ENCODE measurements at regions not wholly inside any gene's neighbourhood (a gene's known extent, or its start where the extent isn't known, plus 50 kb on each side); places are given as distances from the start of the nearest gene placed in this dataset.
A peak's percentile ranks its signal among the peaks of the same experiment; 100 is the strongest.

DNA sequence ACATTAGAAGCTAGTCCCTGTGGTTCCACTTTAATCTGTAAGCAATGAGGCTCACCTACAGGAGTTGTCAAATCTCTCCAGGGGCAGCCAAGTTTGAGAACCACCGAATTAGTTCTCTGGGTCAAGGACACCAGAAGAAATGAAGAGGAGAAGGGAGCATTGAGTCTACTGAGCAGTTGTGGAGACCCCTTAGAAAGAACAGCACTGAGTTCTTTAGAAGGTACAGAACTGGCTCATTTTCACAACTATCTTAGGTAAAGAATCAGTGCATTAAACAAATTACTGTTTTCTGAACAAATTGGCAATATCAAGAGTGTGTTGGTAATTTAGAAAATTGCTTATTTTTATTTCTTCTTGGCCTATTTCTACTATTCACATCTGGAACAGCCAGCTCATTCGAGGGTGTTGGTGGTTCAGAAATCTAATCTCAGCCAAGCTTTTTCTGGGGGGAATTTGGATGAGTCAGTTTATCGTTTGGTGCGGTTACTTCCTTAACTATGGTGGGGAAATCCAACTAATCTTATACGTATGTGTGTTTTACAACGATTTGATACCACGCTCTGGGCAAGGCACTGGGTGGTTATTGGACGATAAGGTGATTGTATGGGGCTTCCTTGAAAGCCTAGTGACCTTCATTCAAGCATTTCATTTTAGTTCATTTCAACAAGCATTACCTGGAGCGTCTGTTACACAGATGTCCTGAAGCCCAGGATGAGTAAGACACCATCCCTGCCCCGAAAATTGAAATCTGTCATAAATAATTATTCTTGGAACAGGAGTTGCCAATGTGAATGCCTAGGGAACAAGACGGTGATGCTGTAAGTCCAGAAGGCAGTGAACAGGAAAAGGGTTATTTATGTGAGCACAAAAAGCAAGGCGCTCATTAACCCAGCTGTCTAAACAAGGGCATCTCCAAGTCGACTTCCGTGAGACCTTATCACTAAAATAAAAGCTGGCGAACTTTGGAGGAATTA, 52.0 kb upstream of the TMPRSS2 start:
- peak overlapping the region; percentile 94 for H3K27ac ChIP-seq
- TF ChIP-seq CTCF (conservative IDR thresholded peaks at IDR 0.05): no peak

DNA sequence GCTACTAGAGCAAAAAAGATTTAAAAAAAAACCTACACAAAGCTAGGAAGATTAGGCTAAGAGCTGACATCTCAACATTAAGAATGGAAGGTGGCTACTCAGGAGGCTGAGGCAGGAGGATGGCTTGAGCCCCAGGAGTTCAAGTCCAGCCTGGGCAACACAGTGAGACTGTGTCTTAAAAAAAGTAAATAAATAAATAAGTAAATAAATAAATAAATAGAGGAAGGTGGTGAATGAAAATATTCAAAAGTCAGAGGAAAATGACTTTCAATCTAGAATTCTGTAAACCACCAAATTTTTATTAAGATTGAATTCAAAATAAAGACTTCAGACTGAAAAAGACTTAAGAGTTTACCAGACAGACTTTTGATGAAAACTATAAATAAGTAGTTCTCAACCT, 50.9 kb upstream of the TMPRSS2 start:
- H3K27ac ChIP-seq: peak overlapping the region; percentile 94
- TF ChIP-seq CTCF (conservative IDR thresholded peaks at IDR 0.05): no peak

DNA sequence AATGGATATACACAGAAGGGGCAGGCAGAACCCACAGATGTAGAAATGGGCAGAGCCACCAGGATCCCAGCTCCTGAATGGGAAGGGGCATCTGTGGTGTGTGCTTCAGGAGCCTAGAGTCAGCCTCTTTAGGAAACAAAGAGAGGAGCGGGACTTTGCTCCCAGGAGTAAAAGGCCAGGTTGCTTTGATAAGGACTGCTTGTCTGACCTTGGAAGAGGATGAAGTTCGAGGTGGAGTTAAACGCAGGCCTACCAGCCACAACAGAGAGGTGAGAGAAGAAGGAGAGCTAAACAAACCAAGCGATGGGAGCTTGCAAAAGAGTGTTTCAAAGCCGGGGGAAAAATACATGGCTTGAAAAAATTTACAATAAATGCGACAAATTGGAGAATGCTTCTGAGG, 49.9 kb upstream of the TMPRSS2 start:
- TF ChIP-seq CTCF (conservative IDR thresholded peaks at IDR 0.05): no peak
- no peak overlapping the region; the same call in 1 of the 2 replicates for H3K27ac ChIP-seq

Measured in VCaP (cell line).